ENCODE measurements at regions not wholly inside any gene's neighbourhood (a gene's known extent, or its start where the extent isn't known, plus 50 kb on each side); places are given as distances from the start of the nearest gene placed in this dataset.
"Not testable (repeated sequence)": the region's sequence is repeated elsewhere in the genome, so short reads cannot be mapped to it uniquely, and the experiment has no call there.

DNA sequence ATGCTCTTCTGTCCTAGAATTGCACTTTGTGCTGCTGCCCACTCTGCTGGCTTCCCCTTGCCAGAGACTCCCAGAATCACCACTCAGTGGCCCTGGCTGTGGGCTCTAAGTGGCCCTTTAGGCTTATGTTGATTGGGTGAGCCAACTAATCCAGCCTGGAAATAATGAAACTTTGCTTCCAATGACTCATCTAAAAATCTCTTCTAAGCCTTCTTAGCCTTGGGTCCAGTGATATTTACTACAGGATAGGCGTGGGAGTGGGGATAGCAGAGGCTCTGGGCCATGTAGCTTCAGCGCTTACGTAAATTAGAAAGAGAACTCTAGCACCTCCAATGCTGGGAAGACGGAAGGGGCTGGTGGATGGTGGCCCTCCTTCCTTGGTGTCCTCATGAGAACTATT, 137.9 kb downstream of the TTC8 start:
- H3K27me3 Mint-ChIP-seq: peaks cover 15% of the 10 kb centered on the region
- no peaks in the 10 kb centered on the region for H3K9me3 Mint-ChIP-seq
- no peak overlapping the region for H3K4me3 Mint-ChIP-seq
- H3K27ac Mint-ChIP-seq: no peak overlapping the region
- H3K36me3 Mint-ChIP-seq: no peaks in the 10 kb centered on the region
- H3K4me1 Mint-ChIP-seq: no peaks in the 10 kb centered on the region

- no peaks in the 10 kb centered on the region for H3K4me1 Mint-ChIP-seq
- H3K36me3 Mint-ChIP-seq: no peaks in the 10 kb centered on the region
- no peaks in the 10 kb centered on the region for H3K9me3 Mint-ChIP-seq
- peaks cover 20% of the 10 kb centered on the region for H3K27me3 Mint-ChIP-seq
- no peak overlapping the region for H3K4me3 Mint-ChIP-seq
- H3K27ac Mint-ChIP-seq: no peak overlapping the region
Measured at GRCh38 chr14:88967299-88967698, 142.8 kb downstream of the TTC8 start.

GRCh38 chr14:88975043-88975830, 150.8 kb downstream of the TTC8 start:
- Mint-ChIP-seq H3K9me3 (peaks cover 9% of the 10 kb centered on the region), H3K4me1 (no peaks in the 10 kb centered on the region), H3K27ac (no peak overlapping the region), H3K27me3 (peaks cover 29% of the 10 kb centered on the region), H3K4me3 (no peak overlapping the region), H3K36me3 (no peaks in the 10 kb centered on the region)

- Mint-ChIP-seq H3K27me3 (peaks cover 26% of the 10 kb centered on the region), H3K27ac (no peak overlapping the region), H3K9me3 (peaks cover 9% of the 10 kb centered on the region), H3K4me1 (no peaks in the 10 kb centered on the region), H3K36me3 (no peaks in the 10 kb centered on the region), H3K4me3 (no peak overlapping the region)
Measured at GRCh38 chr14:88975926-88976325, 151.5 kb downstream of the TTC8 start.

- H3K27ac Mint-ChIP-seq, H3K4me3 Mint-ChIP-seq, H3K4me1 Mint-ChIP-seq, H3K36me3 Mint-ChIP-seq, H3K9me3 Mint-ChIP-seq: not testable (repeated sequence)
- peaks cover 30% of the 10 kb centered on the region for H3K27me3 Mint-ChIP-seq
Measured at GRCh38 chr14:88980907-88981306, 156.5 kb downstream of the TTC8 start.

DNA sequence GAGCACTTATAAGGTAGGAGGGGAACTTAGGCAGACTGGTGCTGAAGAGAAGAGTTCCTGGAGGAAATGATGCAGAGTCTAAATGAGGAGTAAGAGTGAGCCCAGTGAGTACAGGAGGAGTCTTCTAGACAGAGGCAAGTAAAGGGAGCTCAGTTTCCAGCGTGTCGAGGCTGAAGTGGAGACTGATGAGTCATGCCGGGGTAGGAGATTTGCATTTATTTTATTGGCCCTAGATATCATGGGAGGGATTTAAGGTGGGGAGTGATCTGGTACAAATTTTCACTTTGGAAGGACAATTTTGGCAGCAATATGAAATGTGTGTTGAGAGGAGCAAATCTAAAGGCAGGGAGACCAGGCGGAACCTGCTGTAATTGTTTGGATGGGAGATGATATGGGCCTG, 157.5 kb downstream of the TTC8 start:
- Mint-ChIP-seq H3K4me3 (no peak overlapping the region), H3K36me3 (no peaks in the 10 kb centered on the region)

DNA sequence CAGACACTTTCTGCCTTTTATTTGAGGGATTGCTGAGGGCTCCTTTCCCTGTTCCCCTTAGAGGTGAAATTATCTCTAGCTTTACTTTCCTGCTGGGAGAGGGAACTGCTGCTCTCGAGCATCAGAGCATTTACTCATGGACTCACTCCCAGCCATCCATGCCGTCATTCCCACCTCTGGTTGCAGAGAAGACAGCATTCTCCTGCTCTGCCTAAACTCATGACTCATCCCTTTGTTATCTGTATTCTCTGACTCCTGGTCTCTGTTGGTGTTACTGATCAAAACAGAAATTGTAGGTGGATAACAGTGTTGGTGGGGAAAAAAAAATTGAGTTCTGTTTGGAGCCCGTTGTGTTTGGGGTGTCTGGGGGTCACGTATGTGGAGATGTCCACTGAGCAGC, 159.3 kb downstream of the TTC8 start:
- Mint-ChIP-seq H3K36me3 (no peaks in the 10 kb centered on the region), H3K4me3 (no peak overlapping the region), H3K27ac (no peak overlapping the region), H3K9me3 (peaks cover 2% of the 10 kb centered on the region), H3K27me3 (peaks cover 17% of the 10 kb centered on the region), H3K4me1 (no peaks in the 10 kb centered on the region)

More for the DNA sequence above, 157.5 kb downstream of the TTC8 start:
- H3K9me3 Mint-ChIP-seq: peaks cover 9% of the 10 kb centered on the region
- no peaks in the 10 kb centered on the region for H3K4me1 Mint-ChIP-seq
- no peak overlapping the region for H3K27ac Mint-ChIP-seq
- peaks cover 27% of the 10 kb centered on the region for H3K27me3 Mint-ChIP-seq

DNA sequence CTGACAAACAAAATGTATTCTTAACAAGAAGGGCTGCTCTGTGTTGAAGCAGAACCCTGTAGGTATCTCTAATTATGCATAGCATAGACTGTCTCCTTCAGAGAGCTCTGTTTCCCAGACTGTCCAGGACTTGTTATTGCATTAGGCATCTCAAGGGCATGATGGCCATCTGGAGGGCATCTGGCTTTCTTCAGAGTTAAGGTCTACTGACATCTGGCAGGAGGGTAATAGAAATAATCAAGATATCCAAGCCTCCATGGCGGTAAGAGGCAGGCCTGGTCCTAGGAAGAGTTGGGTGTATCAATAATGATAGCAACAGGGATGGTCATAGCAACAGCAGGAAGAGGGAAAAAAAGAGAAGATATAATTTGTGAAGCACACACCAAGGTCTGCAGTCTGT, 161.2 kb downstream of the TTC8 start:
- Mint-ChIP-seq H3K27me3 (peaks cover 10% of the 10 kb centered on the region), H3K4me1 (no peaks in the 10 kb centered on the region), H3K27ac (no peak overlapping the region), H3K36me3 (no peaks in the 10 kb centered on the region), H3K4me3 (no peak overlapping the region), H3K9me3 (peaks cover 4% of the 10 kb centered on the region)

DNA sequence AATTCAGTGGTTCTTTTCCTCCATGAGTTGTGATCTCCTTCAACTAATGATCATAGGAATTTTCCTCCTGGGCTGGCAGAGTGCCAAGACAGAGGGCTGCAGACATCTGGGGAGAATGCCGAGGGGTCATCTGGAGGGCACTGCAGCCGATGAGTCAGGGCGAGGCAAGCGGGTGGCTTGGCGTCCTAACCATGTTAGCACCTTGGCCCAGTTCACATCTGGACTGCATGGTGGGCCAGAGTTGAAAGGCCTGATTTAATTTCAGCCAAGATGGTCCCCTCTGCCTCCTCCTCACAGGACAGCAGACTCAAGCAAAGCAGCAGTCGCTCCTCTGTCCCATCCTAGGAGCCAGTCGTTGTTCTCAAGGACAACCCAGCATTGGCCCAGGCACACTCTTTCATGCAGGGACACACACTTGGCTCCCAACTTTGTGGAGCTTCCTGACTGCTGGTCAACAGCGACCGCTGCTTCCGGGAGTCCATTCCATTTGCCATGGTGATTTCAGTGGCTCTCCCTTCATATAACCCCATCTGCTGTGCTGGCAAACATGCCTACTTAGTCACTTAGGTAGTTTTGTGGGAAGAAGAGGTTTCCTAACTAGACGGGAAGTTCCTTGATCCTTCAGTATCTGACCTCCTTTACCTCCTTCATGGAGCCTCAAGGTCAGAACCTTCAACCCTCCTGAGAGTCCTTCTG, 161.8 kb downstream of the TTC8 start:
- peaks cover 4% of the 10 kb centered on the region for H3K9me3 Mint-ChIP-seq
- H3K27me3 Mint-ChIP-seq: peaks cover 7% of the 10 kb centered on the region
- no peak overlapping the region for H3K27ac Mint-ChIP-seq
- H3K4me3 Mint-ChIP-seq: no peak overlapping the region
- H3K4me1 Mint-ChIP-seq: no peaks in the 10 kb centered on the region
- H3K36me3 Mint-ChIP-seq: no peaks in the 10 kb centered on the region

DNA sequence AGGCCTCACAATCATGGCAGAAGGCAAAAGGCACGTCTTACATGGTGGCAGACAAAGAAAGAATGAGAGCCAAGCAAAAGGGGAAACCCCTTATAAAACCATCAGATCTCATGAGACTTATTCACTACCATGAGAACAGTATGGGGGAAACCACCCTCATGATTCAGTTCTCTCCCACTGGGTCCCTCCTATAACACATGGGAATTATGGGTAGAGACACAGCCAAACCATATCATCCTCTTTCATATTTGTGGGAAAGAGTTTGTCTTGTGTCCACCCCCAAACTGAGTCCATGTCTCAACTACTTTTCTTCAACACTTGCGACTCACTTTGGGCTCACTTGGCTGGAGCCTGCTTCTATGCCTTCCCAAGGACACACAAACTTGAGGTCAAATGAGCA, 162.5 kb downstream of the TTC8 start:
- not testable (repeated sequence) for H3K27ac Mint-ChIP-seq

GRCh38 chr14:88987516-88987915, 163.1 kb downstream of the TTC8 start:
- no peaks in the 10 kb centered on the region for H3K4me1 Mint-ChIP-seq
- H3K4me3 Mint-ChIP-seq: no peak overlapping the region
- peaks cover 11% of the 10 kb centered on the region for H3K27me3 Mint-ChIP-seq
- H3K27ac Mint-ChIP-seq: no peak overlapping the region
- no peaks in the 10 kb centered on the region for H3K36me3 Mint-ChIP-seq
- peaks cover 4% of the 10 kb centered on the region for H3K9me3 Mint-ChIP-seq

More for the DNA sequence above, 162.5 kb downstream of the TTC8 start:
- not testable (repeated sequence) for H3K27me3 Mint-ChIP-seq, H3K4me1 Mint-ChIP-seq, H3K36me3 Mint-ChIP-seq, H3K4me3 Mint-ChIP-seq, H3K9me3 Mint-ChIP-seq

- Mint-ChIP-seq H3K4me1 (no peaks in the 10 kb centered on the region), H3K27ac (no peak overlapping the region), H3K4me3 (no peak overlapping the region), H3K27me3 (peaks cover 23% of the 10 kb centered on the region), H3K9me3 (peaks cover 4% of the 10 kb centered on the region), H3K36me3 (no peaks in the 10 kb centered on the region)
Measured at GRCh38 chr14:88989911-88990310, 165.5 kb downstream of the TTC8 start.

- H3K36me3 Mint-ChIP-seq: no peaks in the 10 kb centered on the region
- H3K27ac Mint-ChIP-seq: no peak overlapping the region
- H3K27me3 Mint-ChIP-seq: peaks cover 28% of the 10 kb centered on the region
- H3K4me3 Mint-ChIP-seq: no peak overlapping the region
- no peaks in the 10 kb centered on the region for H3K4me1 Mint-ChIP-seq
- H3K9me3 Mint-ChIP-seq: peaks cover 4% of the 10 kb centered on the region
Measured at GRCh38 chr14:88990856-88991255, 166.4 kb downstream of the TTC8 start.

- peaks cover 4% of the 10 kb centered on the region for H3K9me3 Mint-ChIP-seq
- no peaks in the 10 kb centered on the region for H3K36me3 Mint-ChIP-seq
- peaks cover 28% of the 10 kb centered on the region for H3K27me3 Mint-ChIP-seq
- H3K4me1 Mint-ChIP-seq: no peaks in the 10 kb centered on the region
- no peak overlapping the region for H3K27ac Mint-ChIP-seq
- no peak overlapping the region for H3K4me3 Mint-ChIP-seq
Measured at GRCh38 chr14:88992011-88992410, 167.6 kb downstream of the TTC8 start.

GRCh38 chr14:88993946-88994345, 169.5 kb downstream of the TTC8 start:
- Mint-ChIP-seq H3K27me3 (peaks cover 30% of the 10 kb centered on the region), H3K4me1 (no peaks in the 10 kb centered on the region), H3K36me3 (no peaks in the 10 kb centered on the region), H3K4me3 (no peak overlapping the region), H3K9me3 (no peaks in the 10 kb centered on the region), H3K27ac (no peak overlapping the region)

DNA sequence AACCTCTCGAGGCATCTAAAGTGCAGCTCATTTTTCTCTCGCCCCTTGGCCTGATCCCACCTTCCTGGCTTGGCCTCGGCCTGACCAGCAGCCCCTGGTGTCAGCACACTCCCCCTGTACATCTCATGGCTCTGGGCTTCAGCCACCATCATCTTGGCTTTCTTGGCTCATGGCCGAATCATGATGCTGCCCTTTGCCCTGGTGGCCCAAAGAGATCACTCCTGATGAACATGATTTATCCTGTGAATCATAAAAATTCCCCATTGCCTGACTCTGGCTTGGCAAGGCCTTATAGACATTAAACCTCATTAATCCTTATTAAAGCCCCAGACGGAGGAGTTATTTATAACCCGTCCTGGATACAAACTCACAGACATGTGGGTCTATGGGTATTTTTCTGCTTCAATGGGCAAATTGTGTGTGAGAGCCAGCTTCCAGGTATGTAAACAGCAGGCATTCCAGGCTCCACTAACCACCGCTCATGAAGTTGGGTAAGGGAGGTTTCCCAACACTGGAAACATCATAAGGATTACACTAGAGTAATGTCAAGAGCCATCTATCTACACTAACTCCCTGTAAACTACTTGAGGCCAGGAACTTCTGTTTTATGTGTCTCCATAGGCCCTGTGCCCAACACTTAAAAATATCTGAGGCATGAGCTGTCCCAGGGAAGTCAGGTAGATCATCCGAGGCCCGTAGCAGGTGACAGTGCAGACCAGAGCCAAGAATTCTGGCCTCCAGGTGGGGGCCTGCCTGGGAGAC, 171.2 kb downstream of the TTC8 start:
- Mint-ChIP-seq H3K27ac (no peak overlapping the region), H3K4me1 (no peaks in the 10 kb centered on the region), H3K36me3 (no peaks in the 10 kb centered on the region), H3K9me3 (no peaks in the 10 kb centered on the region), H3K27me3 (peaks cover 30% of the 10 kb centered on the region), H3K4me3 (no peak overlapping the region)

Data from activated naive CD4-positive, alpha-beta T cell treated with anti-CD3 and anti-CD28 coated beads, Interleukin-2, amount 50 U/mL, for 24 hours (primary cell).